ENCODE measurements at regions not wholly inside any gene's neighbourhood (a gene's known extent, or its start where the extent isn't known, plus 50 kb on each side); places are given as distances from the start of the nearest gene placed in this dataset.

DNA sequence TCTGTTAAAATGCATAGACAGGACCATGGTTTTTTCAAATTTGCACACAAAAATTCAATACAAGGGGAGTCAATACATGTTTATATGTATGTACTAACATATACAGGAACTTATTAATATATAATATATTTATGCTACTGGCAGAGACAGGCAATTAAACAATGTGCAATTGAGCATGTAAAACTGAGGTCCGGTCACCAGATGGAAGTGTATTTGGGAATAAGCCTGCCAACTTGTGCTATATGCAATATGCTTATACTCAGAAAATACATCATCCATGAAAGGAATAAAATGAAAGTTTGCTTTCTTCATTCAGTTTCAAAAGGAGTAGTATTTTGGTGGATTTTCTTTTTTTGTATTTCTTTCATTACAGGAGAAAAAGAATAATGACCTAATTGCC lies 640.2 kb upstream of the CXADR start:
- TF ChIP-seq POLR2A (IDR thresholded peaks at IDR 0.05; ENCODE audit: low read depth, low read length) (no peak), TAF1 (IDR thresholded peaks at IDR 0.05; ENCODE audit: low read depth, low read length) (no peak), POLR2AphosphoS5 (IDR thresholded peaks at IDR 0.05; ENCODE audit: low read depth, low read length) (no peak), SPI1 (IDR thresholded peaks at IDR 0.05; ENCODE audit: low read depth, low read length) (no peak), PAX5 (IDR thresholded peaks at IDR 0.05; ENCODE audit: insufficient read depth, low read length, severe bottlenecking) (no peak), POU2F2 (IDR thresholded peaks at IDR 0.05; ENCODE audit: low read depth, low read length) (no peak)
